K562 (cell line): ENCODE measurements at regions not wholly inside any gene's neighbourhood (a gene's known extent, or its start where the extent isn't known, plus 50 kb on each side); places are given as distances from the start of the nearest gene placed in this dataset.

Experiments
- ATAC-seq: fragments of 200-7000 bp; cut with Tn5 transposase; 3 replicates; pipeline ENCODE4 v1.9.1; 2020; ENCODE audit warnings: moderate library complexity
- BruUV-seq: library from RNA; stranded (reverse); fragments of 400-500 nt; replicated peaks from 2 replicates; lab custom pipeline; 2021; lab: Mats Ljungman, UMichigan
- CTCF ChIA-PET: fragments of 300-600 bp; formaldehyde crosslinking; extraction: SDS; loops from one replicate; lab custom pipeline; 2021; ENCODE audit warnings: low intra/inter-chr PET ratio; lab: Yijun Ruan, JAX
- POLR2A ChIA-PET: fragments of 300-600, 350-650 bp; sonication (Branson Sonifier 250); formaldehyde crosslinking; extraction: SDS; loops from one replicate; lab custom pipeline; 2021; ENCODE audit warnings: antibody characterized with exemption, inconsistent platforms; lab: Yijun Ruan, JAX
- DNase-seq, 4 experiments: peaks; one replicate each; pipeline versions ENCODE4 v3.0.0 to v3.0.0-alpha.2; 2011 to 2018; ENCODE audit warnings: low spot score in 3 of 4, mixed read lengths in 3 of 4; ENCODE audit errors: extremely low read depth in 1 of 4
- FAIRE-seq: peaks from 2 replicates; lab custom pipeline; 2011; peaks lifted over from hg19 to GRCh38; lab: Jason Lieb, UNC
- H2AFZ ChIP-seq: 2 replicates; pipeline ENCODE4 v1.6.0; 2011; ENCODE audit warnings: low read depth, low read length, control low read depth, inconsistent platforms
- H3K27ac ChIP-seq: fragments of 200-600 bp; 3 replicates; pipeline ENCODE4 v1.8.0; 2011; ENCODE audit warnings: low read depth, mild to moderate bottlenecking, control low read depth, inconsistent platforms, low read length, moderate library complexity, mixed read lengths; ENCODE audit errors: extremely low read depth
- H3K27me3 ChIP-seq, 2 experiments: fragments of 300-600 bp in 1 of 2; 2 replicates in 1 of 2; 3 replicates in 1 of 2; pipeline versions ENCODE4 v1.6.0 to v1.8.0; 2011; ENCODE audit warnings: inconsistent platforms in 2 of 2, low read length in 2 of 2, mild to moderate bottlenecking in 1 of 2, mixed read lengths in 1 of 2, moderate library complexity in 1 of 2; ENCODE audit not compliant: control insufficient read depth in 2 of 2, insufficient read depth in 2 of 2
- H3K36me3 ChIP-seq: fragments of 300-600 bp; 3 replicates; pipeline ENCODE4 v1.8.0; 2011; ENCODE audit warnings: mild to moderate bottlenecking, low read length, inconsistent platforms; ENCODE audit not compliant: control insufficient read depth, insufficient read depth
- H3K4me1 ChIP-seq, 2 experiments: fragments of 200-600 bp in 1 of 2; replicated peaks in 1 of 2; 2 replicates in 1 of 2; 3 replicates in 1 of 2; pipeline versions ENCODE4 v1.5.1 to v1.8.0; 2011; ENCODE audit warnings: inconsistent platforms in 2 of 2, low read length in 2 of 2, mild to moderate bottlenecking in 1 of 2, mixed read lengths in 1 of 2, moderate library complexity in 1 of 2; ENCODE audit not compliant: control insufficient read depth in 2 of 2, insufficient read depth in 2 of 2
- H3K4me2 ChIP-seq: 2 replicates; pipeline ENCODE4 v1.6.1; 2011; ENCODE audit warnings: low read length, control low read depth, inconsistent platforms, mixed read lengths; ENCODE audit not compliant: insufficient read depth
- H3K4me3 ChIP-seq: fragments of 200-600 bp; sonication (generic), shearing (Covaris generic); 2 replicates; pipeline ENCODE4 v1.5.1; 2016; ENCODE audit warnings: control low read depth, inconsistent platforms
- H3K79me2 ChIP-seq: fragments of 200-600 bp; 3 replicates; pipeline ENCODE4 v1.8.0; 2011; ENCODE audit warnings: low read length, inconsistent platforms; ENCODE audit not compliant: control insufficient read depth, insufficient read depth
- H3K9ac ChIP-seq, 2 experiments: 2 replicates each; pipeline versions ENCODE4 v1.6.0 to v1.6.1; 2011; ENCODE audit warnings: low read depth in 2 of 2, low read length in 2 of 2, control low read depth in 1 of 2, inconsistent platforms in 1 of 2, mild to moderate bottlenecking in 1 of 2, mixed read lengths in 1 of 2; ENCODE audit not compliant: insufficient read depth in 1 of 2
- H3K9me1 ChIP-seq: one replicate; pipeline ENCODE4 v1.6.0; 2011; ENCODE audit warnings: inconsistent platforms, mild to moderate bottlenecking, low read length, moderate library complexity; ENCODE audit not compliant: control insufficient read depth, insufficient read depth
- H3K9me3 ChIP-seq: replicated peaks from 2 replicates; pipeline ENCODE4 v1.5.1; 2011; ENCODE audit warnings: low read depth, low read length, inconsistent platforms; ENCODE audit not compliant: control insufficient read depth, insufficient read depth
- H4K20me1 ChIP-seq: replicated peaks from 2 replicates; pipeline ENCODE4 v1.6.1; 2011; ENCODE audit warnings: low read length, inconsistent platforms, mixed read lengths; ENCODE audit not compliant: control insufficient read depth, insufficient read depth
- BRD4 ChIP-seq: fragments of 200-600 bp; sonication (generic); IDR thresholded peaks from 2 replicates; pipeline ENCODE4 v1.6.1; 2017; ENCODE audit warnings: inconsistent platforms
- CHCHD3 ChIP-seq: fragments of 250-450 bp; sonication (Bioruptor Pico); IDR thresholded peaks from 2 replicates; pipeline ENCODE4 v2.1.2; 2022; ENCODE audit warnings: mild to moderate bottlenecking
- HLTF ChIP-seq: fragments of 450-650 bp; IDR thresholded peaks from 2 replicates; pipeline ENCODE4 v1.6.1; 2016
- HOMEZ ChIP-seq: fragments of 250-450 bp; sonication (Bioruptor Pico); IDR thresholded peaks from 2 replicates; pipeline ENCODE4 v1.4.0; 2020; ENCODE audit warnings: mild to moderate bottlenecking, moderate library complexity
- KAT2B ChIP-seq: IDR thresholded peaks from one replicate; pipeline ENCODE4 v1.6.1; 2012; ENCODE audit warnings: low read depth, mild to moderate bottlenecking, control low read depth, inconsistent platforms, low read length, moderate library complexity
- MAX ChIP-seq: sonication (generic); formaldehyde crosslinking; IDR thresholded peaks from 2 replicates; pipeline ENCODE4 v1.9.0; 2022; ENCODE audit warnings: mild to moderate bottlenecking, missing genetic modification reagents
- NBN ChIP-seq: fragments of 450-650 bp; IDR thresholded peaks from 2 replicates; pipeline ENCODE4 v1.6.1; 2016; ENCODE audit warnings: low read depth, mild to moderate bottlenecking
- NCOA2 ChIP-seq, 2 experiments: fragments of 450-650 bp; IDR thresholded peaks; 2 replicates each; pipeline ENCODE4 v1.6.1; 2018; ENCODE audit warnings: mild to moderate bottlenecking in 2 of 2, moderate library complexity in 1 of 2; ENCODE audit not compliant: partially characterized antibody in 2 of 2
- PHF8 ChIP-seq: fragments of 200-600 bp; sonication (generic); IDR thresholded peaks from 2 replicates; pipeline ENCODE4 v1.6.1; 2012; ENCODE audit warnings: mixed run types, mild to moderate bottlenecking, inconsistent platforms, low read length, moderate library complexity, borderline replicate concordance
- PRDM10 ChIP-seq: fragments of 450-650 bp; IDR thresholded peaks from 2 replicates; pipeline ENCODE4 v1.6.1; 2018; ENCODE audit not compliant: partially characterized antibody
- RUNX1 ChIP-seq: sonication (generic); IDR thresholded peaks from 2 replicates; pipeline ENCODE4 v1.6.1; 2016; ENCODE audit warnings: antibody characterized with exemption, low read depth
- SMC3 ChIP-seq: conservative IDR thresholded peaks from 2 replicates; pipeline ENCODE4 v1.6.1; 2011; ENCODE audit warnings: low read depth, low read length, improper control_type of control experiment; ENCODE audit not compliant: insufficient read depth
- THAP7 ChIP-seq: fragments of 250-450 bp; sonication (Bioruptor Pico); IDR thresholded peaks from 2 replicates; pipeline ENCODE4 v1.5.0; 2021
- ZNF212 ChIP-seq: fragments of 450-650 bp; formaldehyde crosslinking; IDR thresholded peaks from 2 replicates; pipeline ENCODE4 v1.4.0; 2020; ENCODE audit warnings: mild to moderate bottlenecking
- ZNF217 ChIP-seq: sonication (generic); formaldehyde crosslinking; IDR thresholded peaks from 2 replicates; pipeline ENCODE4 v1.8.0; 2022; ENCODE audit warnings: mild to moderate bottlenecking, missing genetic modification reagents
- ZNF324 ChIP-seq: fragments of 250-450 bp; sonication (Bioruptor Pico); IDR thresholded peaks from 2 replicates; pipeline ENCODE4 v1.4.0; 2020; ENCODE audit warnings: mild to moderate bottlenecking
- ZNF586 ChIP-seq: fragments of 450-650 bp; formaldehyde crosslinking; conservative IDR thresholded peaks from 2 replicates; pipeline ENCODE4 v1.4.0; 2020; ENCODE audit warnings: mild to moderate bottlenecking, moderate library complexity
- ZSCAN32 ChIP-seq: fragments of 450-650 bp; formaldehyde crosslinking; IDR thresholded peaks from 2 replicates; pipeline ENCODE4 v1.4.0; 2020; ENCODE audit warnings: mild to moderate bottlenecking, moderate library complexity
- WGBS: fragments of 100-300 bp; shearing (Covaris generic); methylation state at CpG from one replicate; pipeline ENCODE4 v1.1.6; 2016; ENCODE audit warnings: low coverage, mixed read lengths; ENCODE audit not compliant: insufficient coverage; ENCODE audit errors: missing lambda C conversion rate; 5-methylcytosine and 5-hydroxymethylcytosine counted together
- in situ Hi-C: fragments of 300-500 bp; cut with MboI; formaldehyde crosslinking; loops from 4 replicates; pipeline ENCODE4 v1.15.0; 2018; ENCODE audit warnings: inconsistent platforms, mixed read lengths
- intact Hi-C: fragments of 100-400 bp; cut with micrococcal nuclease; formaldehyde crosslinking; loops from 2 replicates; pipeline ENCODE4 v1.14.2; 2022

- H3K4me3 ChIP-seq = no peak overlapping the region
- TF ChIP-seq MAX (CRISPR knock-in tag) = no peak
- TF ChIP-seq ZNF212 (CRISPR knock-in tag) = no peak
- TF ChIP-seq SMC3 = no peak
- TF ChIP-seq RUNX1 = no peak
- no peak for TF ChIP-seq PRDM10
- TF ChIP-seq ZNF586 (CRISPR knock-in tag) = no peak
- no peak for TF ChIP-seq KAT2B
- no peak for TF ChIP-seq NCOA2 (IDR thresholded peaks at IDR 0.05; ENCODE audit: partially characterized antibody in 2 of 2)
- no peak for TF ChIP-seq PHF8
- TF ChIP-seq THAP7 = no peak
- TF ChIP-seq ZSCAN32 = no peak
- no peak for TF ChIP-seq BRD4
- TF ChIP-seq NBN = no peak
- no peak for TF ChIP-seq ZNF217
- TF ChIP-seq HLTF = no peak
- TF ChIP-seq CHCHD3 = no peak
- TF ChIP-seq HOMEZ = no peak
- TF ChIP-seq ZNF324 (CRISPR knock-in tag) = no peak
These were observed 497.3 kb downstream of the CCDC85A start for GRCh38 chr2:56680971-56681631.

More at GRCh38 chr2:56680971-56681631, 497.3 kb downstream of the CCDC85A start:
- Histone ChIP-seq H3K27ac (no peak overlapping the region), H3K4me2 (no peak overlapping the region), H3K9ac (no peak overlapping the region), H3K4me1 (no peaks in the 10 kb centered on the region), H2AFZ (no peak overlapping the region), H3K27me3 (no peaks in the 10 kb centered on the region), H4K20me1 (no peaks in the 10 kb centered on the region), H3K79me2 (no peaks in the 10 kb centered on the region), H3K36me3 (no peaks in the 10 kb centered on the region), H3K9me3 (no peaks in the 10 kb centered on the region; the same call in 1 of the 2 replicates), H3K9me1 (no peaks in the 10 kb centered on the region)
- no TSS peak for BruUV-seq
- FAIRE-seq (no peak), DNase-seq (no peak), ATAC-seq (no peak)
- ChIA-PET POLR2A (no interaction called here), CTCF (no interaction called here)
- in situ Hi-C loops (no loop called here), intact Hi-C loops (no loop called here)
- WGBS = 0% methylated on average over 3 of the region's 3 CpGs
